ENCODE measurements at regions not wholly inside any gene's neighbourhood (a gene's known extent, or its start where the extent isn't known, plus 50 kb on each side); places are given as distances from the start of the nearest gene placed in this dataset.

GRCh38 chr13:89628567-89628966 lies 1718.9 kb upstream of the MIR17HG start:
- TF ChIP-seq POLR2AphosphoS5 (IDR thresholded peaks at IDR 0.05; ENCODE audit: borderline replicate concordance, low read depth, low read length) (no peak), EZH2 (IDR thresholded peaks at IDR 0.05) (no peak)
